Neural progenitor cell (in vitro differentiated cells): ENCODE measurements at regions not wholly inside any gene's neighbourhood (a gene's known extent, or its start where the extent isn't known, plus 50 kb on each side); places are given as distances from the start of the nearest gene placed in this dataset.

Experiments
- DNase-seq: peaks from one replicate; pipeline ENCODE4 v3.0.0-alpha.2; 2016; ENCODE audit warnings: low spot score
- H2AFZ ChIP-seq: fragments of 200-600 bp; sonication (generic); replicated peaks from 2 replicates; pipeline ENCODE4 v1.6.1; 2016; ENCODE audit warnings: antibody characterized with exemption
- H3F3A ChIP-seq: fragments of 200-600 bp; sonication (generic); 2 replicates; pipeline ENCODE4 v1.6.1; 2016; ENCODE audit warnings: antibody characterized with exemption, low read depth
- H3K27ac ChIP-seq: fragments of 200-600 bp; sonication (generic); 2 replicates; pipeline ENCODE4 v1.5.1; 2016; ENCODE audit warnings: mild to moderate bottlenecking
- H3K27me3 ChIP-seq: fragments of 200-600 bp; sonication (generic); 2 replicates; pipeline ENCODE4 v1.6.1; 2016; ENCODE audit warnings: mild to moderate bottlenecking, moderate library complexity
- H3K36me3 ChIP-seq: fragments of 200-600 bp; sonication (generic); 2 replicates; pipeline ENCODE4 v1.5.1; 2016
- H3K4me1 ChIP-seq: fragments of 200-600 bp; sonication (generic); 2 replicates; pipeline ENCODE4 v1.6.1; 2016; ENCODE audit warnings: mixed run types
- H3K4me2 ChIP-seq: fragments of 200-600 bp; sonication (generic); 2 replicates; pipeline ENCODE4 v1.6.1; 2016
- H3K4me3 ChIP-seq: fragments of 200-600 bp; sonication (generic); 2 replicates; pipeline ENCODE4 v1.5.1; 2016
- H3K79me2 ChIP-seq: fragments of 200-600 bp; sonication (generic); 2 replicates; pipeline ENCODE4 v1.6.1; 2016; ENCODE audit warnings: low read depth
- H3K9ac ChIP-seq: fragments of 200-600 bp; sonication (generic); 2 replicates; pipeline ENCODE4 v1.6.1; 2016
- H3K9me3 ChIP-seq: fragments of 200-600 bp; sonication (generic); 2 replicates; pipeline ENCODE4 v1.5.1; 2016; ENCODE audit warnings: low read depth
- H4K20me1 ChIP-seq: fragments of 200-600 bp; sonication (generic); 2 replicates; pipeline ENCODE4 v1.6.1; 2016; ENCODE audit warnings: low read depth
- H3K27ac Mint-ChIP-seq: 3 replicates; pipeline ENCODE4 v1.8.0; 2021; ENCODE audit warnings: mixed read lengths
- H3K27me3 Mint-ChIP-seq: 2 replicates; pipeline ENCODE4 v1.8.0; 2022; ENCODE audit warnings: low read depth, mild to moderate bottlenecking, inconsistent platforms, moderate library complexity, mixed read lengths; ENCODE audit not compliant: insufficient read depth
- H3K36me3 Mint-ChIP-seq: 3 replicates; pipeline ENCODE4 v1.8.0; 2021; ENCODE audit warnings: mixed read lengths
- H3K4me1 Mint-ChIP-seq: 3 replicates; pipeline ENCODE4 v1.8.0; 2021; ENCODE audit warnings: mixed read lengths
- H3K4me3 Mint-ChIP-seq: 3 replicates; pipeline ENCODE4 v1.8.0; 2021; ENCODE audit warnings: mild to moderate bottlenecking, moderate library complexity, mixed read lengths
- H3K9me3 Mint-ChIP-seq: 3 replicates; pipeline ENCODE4 v1.8.0; 2020; ENCODE audit warnings: mixed read lengths
- CTCF ChIP-seq: fragments of 200-600 bp; sonication (generic); IDR thresholded peaks from 2 replicates; pipeline ENCODE4 v1.5.1; 2017; ENCODE audit warnings: antibody characterized with exemption, mild to moderate bottlenecking
- EZH2 ChIP-seq: fragments of 200-600 bp; sonication (generic); IDR thresholded peaks from 2 replicates; pipeline ENCODE4 v1.6.1; 2017; ENCODE audit warnings: antibody characterized with exemption, mild to moderate bottlenecking, moderate library complexity
- EZH2phosphoT487 ChIP-seq: fragments of 200-600 bp; sonication (generic); IDR thresholded peaks from 2 replicates; pipeline ENCODE4 v1.6.1; 2017; ENCODE audit warnings: antibody characterized with exemption

- no peak overlapping the region for H3K4me2 ChIP-seq
- no peak overlapping the region for H3K9ac ChIP-seq
- H3K36me3 Mint-ChIP-seq, result no peaks in the 10 kb centered on the region
- no peak overlapping the region for H3K4me3 Mint-ChIP-seq
- TF ChIP-seq CTCF (no peak), EZH2phosphoT487 (no peak), EZH2 (no peak)
- no peaks in the 10 kb centered on the region for H4K20me1 ChIP-seq
- H3K79me2 ChIP-seq, result no peaks in the 10 kb centered on the region
- H3K9me3 Mint-ChIP-seq, result no peaks in the 10 kb centered on the region
- peaks cover 5% of the 10 kb centered on the region for H3K4me1 ChIP-seq
- no peaks in the 10 kb centered on the region for H3K36me3 ChIP-seq
- no peak overlapping the region for H3K4me3 ChIP-seq
- no peaks in the 10 kb centered on the region for H3F3A ChIP-seq
- no peak for DNase-seq
- no peak overlapping the region for H2AFZ ChIP-seq
- peaks cover 3% of the 10 kb centered on the region for H3K4me1 Mint-ChIP-seq
- no peak overlapping the region for H3K27ac Mint-ChIP-seq
- peaks cover 3% of the 10 kb centered on the region for H3K27me3 Mint-ChIP-seq
- H3K27me3 ChIP-seq, result no peaks in the 10 kb centered on the region
- H3K27ac ChIP-seq, result no peak overlapping the region
- H3K9me3 ChIP-seq, result no peaks in the 10 kb centered on the region
Measured at GRCh38 chr5:98069876-98070512, 703.5 kb upstream of the RGMB start.

GRCh38 chr5:98072921-98073320 lies 700.5 kb upstream of the RGMB start:
- H3K4me3 ChIP-seq, result no peak overlapping the region
- Mint-ChIP-seq H3K27ac (no peak overlapping the region), H3K36me3 (no peaks in the 10 kb centered on the region), H3K9me3 (no peaks in the 10 kb centered on the region), H3K27me3 (no peaks in the 10 kb centered on the region), H3K4me1 (no peaks in the 10 kb centered on the region), H3K4me3 (no peak overlapping the region)
- no peaks in the 10 kb centered on the region for H3K9me3 ChIP-seq
- peaks cover 4% of the 10 kb centered on the region for H3K4me1 ChIP-seq
- no peaks in the 10 kb centered on the region for H3F3A ChIP-seq
- no peak overlapping the region for H3K27ac ChIP-seq
- no peaks in the 10 kb centered on the region for H4K20me1 ChIP-seq
- no peak overlapping the region for H3K9ac ChIP-seq
- no peak overlapping the region for H3K4me2 ChIP-seq
- no peak for DNase-seq
- no peak overlapping the region for H2AFZ ChIP-seq
- H3K27me3 ChIP-seq, result no peaks in the 10 kb centered on the region
- no peaks in the 10 kb centered on the region for H3K79me2 ChIP-seq
- TF ChIP-seq CTCF, result no peak
- TF ChIP-seq EZH2phosphoT487, result no peak
- no peak for TF ChIP-seq EZH2
- H3K36me3 ChIP-seq, result no peaks in the 10 kb centered on the region

DNA sequence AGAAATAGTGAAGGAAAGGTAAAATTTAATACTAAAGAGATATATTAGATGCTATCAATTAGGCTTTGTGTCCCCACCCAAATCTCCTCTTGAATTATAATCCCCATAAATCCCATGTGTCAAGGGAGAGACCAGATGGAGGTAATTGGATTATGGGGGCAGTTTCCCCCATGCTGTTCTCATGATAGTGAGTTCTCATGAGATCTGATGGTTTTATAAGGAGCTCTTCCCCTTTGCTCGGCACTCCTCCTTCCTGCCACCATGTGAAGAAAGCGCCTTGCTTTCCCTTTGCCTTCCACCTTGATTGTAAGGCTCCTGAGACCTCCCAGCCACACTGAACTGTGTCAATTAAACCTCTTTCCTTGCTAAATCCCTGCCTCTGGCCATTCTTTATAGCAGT lies 697.0 kb upstream of the RGMB start:
- no peak overlapping the region for H3K4me3 Mint-ChIP-seq
- no peaks in the 10 kb centered on the region for H3K36me3 Mint-ChIP-seq
- no peak overlapping the region for H3K27ac Mint-ChIP-seq
- H2AFZ ChIP-seq, result no peak overlapping the region
- H3K27ac ChIP-seq, result no peak overlapping the region
- TF ChIP-seq CTCF (no peak), EZH2phosphoT487 (no peak), EZH2 (no peak)
- no peaks in the 10 kb centered on the region for H3K4me1 Mint-ChIP-seq
- peaks cover 4% of the 10 kb centered on the region for H3K4me1 ChIP-seq
- no peaks in the 10 kb centered on the region for H3F3A ChIP-seq
- no peak for DNase-seq
- H3K9me3 Mint-ChIP-seq, result peaks cover 2% of the 10 kb centered on the region
- H3K27me3 Mint-ChIP-seq, result no peaks in the 10 kb centered on the region
- H3K4me3 ChIP-seq, result no peak overlapping the region
- no peak overlapping the region for H3K9ac ChIP-seq
- H3K36me3 ChIP-seq, result no peaks in the 10 kb centered on the region
- no peaks in the 10 kb centered on the region for H3K79me2 ChIP-seq
- H4K20me1 ChIP-seq, result no peaks in the 10 kb centered on the region
- no peaks in the 10 kb centered on the region for H3K27me3 ChIP-seq
- no peak overlapping the region for H3K4me2 ChIP-seq
- H3K9me3 ChIP-seq, result no peaks in the 10 kb centered on the region
